ENCODE measurements at regions not wholly inside any gene's neighbourhood (a gene's known extent, or its start where the extent isn't known, plus 50 kb on each side); places are given as distances from the start of the nearest gene placed in this dataset.

DNA sequence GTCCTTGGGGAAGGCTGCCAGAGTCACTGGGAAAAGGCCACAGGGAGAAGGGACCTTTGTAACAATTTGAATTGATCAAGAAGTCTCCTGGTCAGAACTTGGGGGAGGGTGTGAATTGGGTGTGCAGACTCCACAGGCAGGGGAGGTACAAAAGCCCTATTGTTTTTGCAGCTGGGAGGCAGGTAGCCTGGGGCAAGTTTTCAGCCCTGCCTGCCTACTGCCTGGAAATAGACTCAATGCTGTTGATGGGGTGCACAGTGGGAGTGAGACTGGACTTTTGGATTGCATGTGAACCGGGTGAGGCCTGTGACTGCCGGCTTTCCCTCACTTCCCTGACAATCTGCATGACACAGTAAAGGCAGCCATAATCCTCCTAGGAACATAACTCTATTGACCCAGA, 947.0 kb downstream of the REEP3 start:
- TF ChIP-seq, protein P1, sequence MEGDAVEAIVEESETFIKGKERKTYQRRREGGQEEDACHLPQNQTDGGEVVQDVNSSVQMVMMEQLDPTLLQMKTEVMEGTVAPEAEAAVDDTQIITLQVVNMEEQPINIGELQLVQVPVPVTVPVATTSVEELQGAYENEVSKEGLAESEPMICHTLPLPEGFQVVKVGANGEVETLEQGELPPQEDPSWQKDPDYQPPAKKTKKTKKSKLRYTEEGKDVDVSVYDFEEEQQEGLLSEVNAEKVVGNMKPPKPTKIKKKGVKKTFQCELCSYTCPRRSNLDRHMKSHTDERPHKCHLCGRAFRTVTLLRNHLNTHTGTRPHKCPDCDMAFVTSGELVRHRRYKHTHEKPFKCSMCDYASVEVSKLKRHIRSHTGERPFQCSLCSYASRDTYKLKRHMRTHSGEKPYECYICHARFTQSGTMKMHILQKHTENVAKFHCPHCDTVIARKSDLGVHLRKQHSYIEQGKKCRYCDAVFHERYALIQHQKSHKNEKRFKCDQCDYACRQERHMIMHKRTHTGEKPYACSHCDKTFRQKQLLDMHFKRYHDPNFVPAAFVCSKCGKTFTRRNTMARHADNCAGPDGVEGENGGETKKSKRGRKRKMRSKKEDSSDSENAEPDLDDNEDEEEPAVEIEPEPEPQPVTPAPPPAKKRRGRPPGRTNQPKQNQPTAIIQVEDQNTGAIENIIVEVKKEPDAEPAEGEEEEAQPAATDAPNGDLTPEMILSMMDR (conservative IDR thresholded peaks at IDR 0.05; ENCODE audit: low read depth, low read length), result no peak
- DNase-seq (ENCODE audit: low read depth), result no peak
- no peak overlapping the region for H3K4me3 ChIP-seq (ENCODE audit: low read depth, low read length)

DNA sequence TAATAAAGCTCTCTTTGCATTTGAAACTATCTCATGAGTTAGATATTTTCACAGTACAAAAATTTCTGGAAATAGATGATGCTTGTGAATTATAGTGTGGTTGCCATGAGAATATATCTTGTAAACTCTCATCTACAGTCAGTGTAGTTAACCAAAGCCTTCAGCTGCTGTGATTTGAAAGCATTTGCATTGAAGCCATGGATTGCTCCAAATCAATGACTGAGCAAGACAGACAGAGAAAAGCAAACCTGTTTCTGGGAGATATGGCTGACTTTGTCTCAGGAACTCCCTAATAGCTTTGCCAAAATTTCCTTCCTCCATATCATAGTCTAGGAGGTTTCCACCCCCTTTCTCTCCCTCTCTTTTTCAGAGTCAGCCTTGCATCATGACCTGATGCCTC, 955.3 kb downstream of the REEP3 start:
- TF ChIP-seq, protein P1 (conservative IDR thresholded peaks at IDR 0.05; ENCODE audit: low read depth, low read length), result no peak
- no peak overlapping the region for H3K4me3 ChIP-seq (ENCODE audit: low read depth, low read length)
- DNase-seq (ENCODE audit: low read depth), result no peak

DNA sequence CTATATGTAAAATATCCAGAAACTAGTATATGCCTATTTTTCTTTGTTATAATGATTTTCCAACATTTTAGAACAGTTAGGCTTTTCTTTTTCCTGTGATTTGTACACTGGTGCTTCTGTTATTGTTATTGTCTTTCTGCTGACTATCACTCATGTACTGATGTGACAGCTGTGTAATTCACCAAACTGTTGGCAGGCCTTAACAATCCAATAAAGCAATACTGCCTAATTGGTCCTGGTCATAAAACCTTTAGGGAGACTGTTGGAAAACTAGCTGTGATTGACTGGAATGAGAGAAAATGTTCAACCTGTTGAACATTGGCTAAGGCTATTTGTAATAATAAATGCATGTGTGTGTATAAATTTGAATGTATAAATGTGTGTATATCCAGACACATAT, 956.6 kb downstream of the REEP3 start:
- DNase-seq (ENCODE audit: low read depth), result no peak
- no peak overlapping the region for H3K4me3 ChIP-seq (ENCODE audit: low read depth, low read length)
- TF ChIP-seq, protein P1 (conservative IDR thresholded peaks at IDR 0.05; ENCODE audit: low read depth, low read length), result no peak

DNA sequence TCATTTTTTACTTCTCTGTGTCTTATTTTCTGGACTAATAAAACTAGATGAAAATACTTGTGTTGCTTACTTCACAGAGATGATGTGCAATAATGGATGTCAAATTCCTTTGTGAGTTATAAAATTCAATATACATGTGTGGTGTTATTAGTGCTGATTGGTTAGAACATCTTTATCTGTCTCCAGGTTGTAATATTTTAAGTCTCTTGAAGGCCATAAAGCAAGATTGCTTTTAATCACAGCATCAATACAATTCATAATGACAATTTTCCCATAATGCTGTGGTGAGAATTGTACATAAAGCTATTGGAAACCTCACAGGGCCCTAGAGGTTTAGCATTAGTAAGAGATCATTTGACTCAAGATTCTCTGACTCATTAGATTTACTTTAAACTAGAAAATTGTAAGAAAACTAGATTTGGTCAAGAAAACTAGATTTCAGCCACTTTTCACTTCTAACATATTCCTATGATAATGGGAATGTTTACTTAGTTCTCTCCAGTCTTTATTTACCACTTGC, 963.7 kb downstream of the REEP3 start:
- TF ChIP-seq, protein P1 (conservative IDR thresholded peaks at IDR 0.05; ENCODE audit: low read depth, low read length), result no peak
- no peak for DNase-seq (ENCODE audit: low read depth)
- H3K4me3 ChIP-seq (ENCODE audit: low read depth, low read length), result no peak overlapping the region

DNA sequence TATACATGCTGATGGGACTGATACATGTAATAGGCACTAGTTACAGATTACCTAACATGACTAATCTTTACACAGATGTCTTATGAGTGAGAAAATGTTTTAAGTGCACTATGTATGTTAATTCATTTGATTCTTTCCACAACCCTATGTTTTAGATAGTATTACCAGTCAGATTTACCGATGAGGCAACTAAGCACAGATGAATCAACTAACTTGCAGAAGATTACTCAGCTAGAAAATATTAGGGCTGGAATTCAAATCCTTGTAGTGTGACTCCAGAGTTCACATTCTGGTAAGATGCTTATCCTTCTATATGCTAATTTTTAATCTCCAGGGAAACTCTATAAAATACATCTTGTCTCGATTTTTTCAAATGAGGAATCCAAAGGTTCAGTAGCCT, 964.9 kb downstream of the REEP3 start:
- H3K4me3 ChIP-seq (ENCODE audit: low read depth, low read length), result no peak overlapping the region
- DNase-seq (ENCODE audit: low read depth), result peak; percentile 30
- TF ChIP-seq, protein P1 (conservative IDR thresholded peaks at IDR 0.05; ENCODE audit: low read depth, low read length), result no peak

DNA sequence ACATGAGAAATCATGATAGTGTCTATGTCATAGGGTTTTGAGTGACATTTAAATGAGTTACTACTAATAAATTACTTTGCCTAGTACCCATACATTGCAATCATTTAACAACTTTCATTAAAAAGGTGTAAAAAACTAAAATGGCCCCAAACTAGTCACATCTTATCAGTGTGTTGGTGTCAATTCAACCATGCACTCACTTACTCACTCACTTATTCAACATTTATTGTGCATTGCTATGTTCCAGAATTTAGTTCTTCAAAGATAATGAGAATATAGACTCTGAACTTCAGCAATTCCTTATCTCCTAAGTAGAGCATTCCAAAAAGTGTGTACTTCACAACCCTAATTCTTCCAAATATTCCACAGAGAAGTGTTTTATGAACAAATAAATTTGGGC, 965.7 kb downstream of the REEP3 start:
- DNase-seq (ENCODE audit: low read depth), result no peak
- no peak overlapping the region for H3K4me3 ChIP-seq (ENCODE audit: low read depth, low read length)
- TF ChIP-seq, protein P1 (conservative IDR thresholded peaks at IDR 0.05; ENCODE audit: low read depth, low read length), result no peak

DNA sequence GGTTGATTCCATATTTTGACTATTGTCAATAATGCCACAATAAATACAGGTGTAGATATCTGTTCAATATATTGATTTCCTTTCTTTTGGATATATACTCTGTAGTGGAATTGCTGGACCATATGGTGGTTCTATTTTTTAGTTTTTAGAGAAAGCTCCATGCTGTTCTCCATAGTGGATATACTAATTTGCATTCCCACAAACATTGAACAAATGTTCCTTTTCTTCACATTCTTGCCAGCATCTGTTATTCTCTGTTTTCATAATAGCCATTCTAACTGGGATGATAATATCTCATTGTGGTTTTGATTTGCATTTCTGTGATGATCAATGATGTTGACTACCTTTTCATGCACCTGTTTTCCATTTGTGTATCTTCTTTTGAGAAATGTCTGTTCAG, 973.7 kb downstream of the REEP3 start:
- no peak for DNase-seq (ENCODE audit: low read depth)
- H3K4me3 ChIP-seq (ENCODE audit: low read depth, low read length), result no peak overlapping the region
- TF ChIP-seq, protein P1 (conservative IDR thresholded peaks at IDR 0.05; ENCODE audit: low read depth, low read length), result no peak

All from choroid plexus epithelial cell (primary cell).